ENCODE measurements at regions not wholly inside any gene's neighbourhood (a gene's known extent, or its start where the extent isn't known, plus 50 kb on each side); places are given as distances from the start of the nearest gene placed in this dataset.
"Not testable (repeated sequence)": the region's sequence is repeated elsewhere in the genome, so short reads cannot be mapped to it uniquely, and the experiment has no call there.

DNA sequence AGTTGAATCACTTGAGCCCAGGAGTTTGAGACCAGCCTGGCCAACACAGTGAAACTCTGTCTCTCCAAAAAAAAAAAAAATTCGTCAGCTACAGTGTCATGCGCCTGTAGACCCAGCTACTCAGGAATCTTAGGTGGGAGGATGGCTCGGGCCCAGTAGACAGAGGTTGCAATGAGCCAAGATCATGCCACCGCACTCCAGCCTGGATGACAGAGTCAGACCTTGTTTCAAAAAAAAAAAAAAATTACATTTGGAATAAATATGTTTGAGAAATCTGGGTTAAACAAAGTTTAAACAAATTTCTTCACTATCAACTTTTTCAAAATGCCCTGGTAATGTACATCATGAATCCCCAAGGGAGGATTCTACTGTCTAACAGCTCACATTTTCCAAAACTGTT, 187.0 kb upstream of the RASSF8 start:
- no peak for DNase-seq (ENCODE audit: low spot score)
- in situ Hi-C loops (cut with HindIII; ENCODE audit: low sequenced_read_pairs) = no loop called here

DNA sequence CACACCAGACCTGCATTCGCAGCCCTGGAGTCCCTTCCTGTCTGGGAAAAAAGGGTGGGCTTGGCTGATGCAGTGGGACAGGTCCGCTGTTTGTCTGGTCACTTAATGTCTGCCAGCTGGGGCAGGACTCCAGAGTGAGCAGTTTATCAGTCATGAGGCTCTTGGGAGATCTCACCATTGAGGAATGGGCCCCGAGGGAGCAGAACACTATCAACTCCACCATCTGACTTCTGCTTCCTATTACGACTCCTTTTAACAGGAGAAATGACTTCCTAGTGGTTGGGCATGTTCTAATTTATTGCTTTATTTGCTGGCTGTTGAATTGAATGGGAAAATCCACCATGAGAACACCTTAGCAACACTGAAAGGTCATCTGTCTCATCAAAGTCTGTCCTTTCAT, 182.5 kb upstream of the RASSF8 start:
- no peak for DNase-seq (ENCODE audit: low spot score)
- in situ Hi-C loops (cut with HindIII; ENCODE audit: low sequenced_read_pairs) = no loop called here

DNA sequence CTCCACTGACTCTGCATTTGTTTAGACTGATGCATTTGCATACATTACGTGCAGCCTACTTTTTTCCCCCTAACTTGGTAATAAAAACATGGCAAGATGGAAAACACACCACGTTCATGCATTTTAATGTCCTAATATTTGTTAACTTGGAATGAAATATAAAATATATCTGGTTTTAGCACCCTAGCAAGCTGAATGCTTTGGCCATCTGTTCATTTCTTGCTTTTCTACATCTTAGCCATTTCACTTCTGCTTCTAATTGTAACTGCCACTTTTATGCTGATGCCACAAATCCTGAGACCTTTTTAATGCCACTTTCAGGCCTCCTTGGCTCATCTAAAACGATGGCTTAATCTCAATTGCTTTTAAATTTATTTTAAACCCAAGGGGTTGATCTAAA, 177.7 kb upstream of the RASSF8 start:
- in situ Hi-C loops (cut with HindIII; ENCODE audit: low sequenced_read_pairs) = no loop called here
- no peak for DNase-seq (ENCODE audit: low spot score)

DNA sequence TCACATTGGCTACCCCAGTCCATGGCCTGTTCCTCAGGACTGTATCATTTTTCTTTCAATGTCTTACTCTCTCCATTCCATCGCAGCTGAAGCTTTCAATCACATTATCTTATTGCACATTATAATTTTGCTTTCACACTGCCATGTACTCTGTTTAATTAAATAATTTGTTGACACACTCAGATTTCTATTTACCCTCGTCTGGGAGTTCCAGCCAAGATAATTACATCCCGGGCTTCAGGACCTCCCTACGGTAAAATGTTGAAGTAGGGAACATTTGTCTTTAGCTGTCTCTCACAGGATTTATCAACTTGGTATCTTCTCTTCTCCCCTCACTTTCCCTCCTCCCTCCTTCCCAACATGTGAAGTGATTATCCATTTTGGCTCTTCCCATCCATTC, 177.2 kb upstream of the RASSF8 start:
- in situ Hi-C loops (cut with HindIII; ENCODE audit: low sequenced_read_pairs) = no loop called here
- DNase-seq (ENCODE audit: low spot score) = no peak

DNA sequence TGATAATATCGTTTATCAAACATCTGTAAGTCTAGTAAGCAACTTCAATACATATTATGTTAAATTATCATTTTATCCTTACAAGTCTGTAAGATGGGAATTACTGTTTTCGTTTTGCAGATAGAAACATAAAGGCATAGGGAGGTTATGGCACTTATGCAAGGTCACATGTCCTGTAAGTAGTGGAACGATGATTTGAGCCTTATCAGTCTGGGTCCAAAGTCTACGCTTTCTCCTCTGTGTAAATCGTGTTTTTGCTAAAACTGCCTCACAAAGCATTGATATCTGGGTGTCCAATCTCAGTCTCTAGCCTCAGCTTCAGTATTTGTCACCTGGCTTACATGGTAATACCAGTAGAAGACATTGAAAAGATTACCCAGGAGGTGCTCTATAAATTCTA, 174.9 kb upstream of the RASSF8 start:
- no peak for DNase-seq (ENCODE audit: low spot score)
- in situ Hi-C loops (cut with HindIII; ENCODE audit: low sequenced_read_pairs) = no loop called here

DNA sequence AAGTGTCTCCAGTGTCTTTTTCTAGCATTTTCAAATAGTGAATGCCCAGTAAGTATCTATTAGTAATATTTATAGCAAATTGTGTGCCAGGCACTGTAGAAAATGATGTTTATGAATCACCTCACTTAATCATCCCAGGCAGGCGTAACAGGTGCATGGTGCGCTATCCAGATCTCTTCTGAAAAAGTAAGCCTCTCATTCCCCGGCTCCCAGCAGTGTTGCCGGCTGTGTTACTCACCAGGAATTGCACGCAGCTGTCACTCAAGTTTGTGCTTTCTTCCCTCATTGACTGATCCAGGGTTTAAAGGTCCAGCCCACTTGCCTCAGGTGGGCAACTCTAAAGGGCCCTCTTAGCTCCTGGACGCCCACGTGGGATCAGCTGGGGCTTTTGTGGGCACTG, 173.8 kb upstream of the RASSF8 start:
- DNase-seq (ENCODE audit: low spot score) = no peak
- in situ Hi-C loops (cut with HindIII; ENCODE audit: low sequenced_read_pairs) = no loop called here

DNA sequence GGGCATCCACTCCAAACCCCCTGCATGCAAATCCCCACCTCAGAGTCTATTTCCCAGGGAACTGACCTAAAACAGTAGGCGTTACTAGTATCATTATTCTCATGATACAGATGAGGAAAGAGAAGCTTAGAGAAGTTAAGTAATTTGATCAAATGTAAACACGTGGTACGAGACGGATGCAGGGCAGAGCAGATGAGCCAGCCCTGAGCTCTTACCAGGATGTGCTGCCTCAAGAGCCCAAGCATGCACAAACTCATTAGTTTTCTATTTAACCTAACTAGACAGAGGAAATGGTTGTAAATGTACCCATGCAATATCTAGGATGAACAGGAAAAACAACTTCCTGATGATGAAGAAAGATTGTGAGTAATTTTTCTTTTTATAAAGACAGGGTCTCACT, 173.3 kb upstream of the RASSF8 start:
- DNase-seq (ENCODE audit: low spot score) = no peak
- in situ Hi-C loops (cut with HindIII; ENCODE audit: low sequenced_read_pairs) = no loop called here

DNA sequence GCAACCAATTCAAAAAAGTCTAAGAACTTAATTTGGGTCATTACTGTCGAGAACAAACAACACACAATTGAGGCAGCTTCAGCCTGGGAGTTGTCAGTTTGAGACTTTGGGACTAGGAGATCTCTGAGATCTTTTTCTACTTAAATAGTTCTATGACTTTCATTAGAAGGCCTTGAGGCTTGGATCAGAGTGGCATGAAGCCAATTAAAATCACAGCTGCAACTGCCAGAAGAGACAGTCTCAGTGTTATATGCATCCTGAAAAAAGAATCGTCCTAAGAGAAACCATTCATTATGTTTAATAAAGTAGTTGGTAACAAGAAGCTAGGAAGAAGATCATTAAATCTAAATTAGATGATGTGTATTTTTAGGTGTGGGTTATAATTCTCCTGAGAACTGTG, 170.8 kb upstream of the RASSF8 start:
- DNase-seq (ENCODE audit: low spot score) = no peak
- in situ Hi-C loops (cut with HindIII; ENCODE audit: low sequenced_read_pairs) = no loop called here

DNA sequence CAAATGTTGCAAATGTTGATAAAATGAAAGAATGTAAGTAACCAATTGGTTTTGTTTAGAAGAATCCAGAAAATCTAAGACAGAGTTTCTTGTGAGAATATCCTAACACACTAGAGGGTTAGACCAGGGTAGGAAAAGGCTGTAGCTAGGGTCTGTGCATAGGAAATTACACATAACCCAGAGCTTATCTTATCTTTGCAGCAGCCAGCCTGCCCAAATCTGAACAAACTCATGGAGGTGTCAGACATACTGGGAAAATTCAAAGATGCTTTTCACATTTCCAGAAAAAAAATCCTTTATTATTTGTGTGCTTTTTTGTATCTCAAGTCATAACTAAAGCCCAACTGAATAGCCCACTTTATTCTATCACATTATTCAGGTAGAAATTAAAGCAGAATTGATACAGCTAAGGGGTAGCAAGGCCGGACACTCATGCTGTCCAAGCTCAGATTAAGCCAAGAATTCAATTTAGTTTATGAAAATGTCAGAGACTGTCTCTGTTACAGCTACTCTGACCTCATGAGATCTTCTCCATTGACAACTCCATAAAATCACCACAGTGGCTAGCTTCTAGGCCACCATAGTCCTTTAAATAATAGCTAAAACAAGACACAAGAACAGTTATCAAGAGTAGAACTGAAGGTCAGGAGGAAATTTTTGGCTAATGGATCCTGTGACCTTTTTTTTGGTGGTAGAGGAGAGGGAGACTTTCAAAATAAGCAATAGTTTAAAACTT, 169.6 kb upstream of the RASSF8 start:
- in situ Hi-C loops (cut with HindIII; ENCODE audit: low sequenced_read_pairs) = no loop called here
- DNase-seq (ENCODE audit: low spot score) = no peak

DNA sequence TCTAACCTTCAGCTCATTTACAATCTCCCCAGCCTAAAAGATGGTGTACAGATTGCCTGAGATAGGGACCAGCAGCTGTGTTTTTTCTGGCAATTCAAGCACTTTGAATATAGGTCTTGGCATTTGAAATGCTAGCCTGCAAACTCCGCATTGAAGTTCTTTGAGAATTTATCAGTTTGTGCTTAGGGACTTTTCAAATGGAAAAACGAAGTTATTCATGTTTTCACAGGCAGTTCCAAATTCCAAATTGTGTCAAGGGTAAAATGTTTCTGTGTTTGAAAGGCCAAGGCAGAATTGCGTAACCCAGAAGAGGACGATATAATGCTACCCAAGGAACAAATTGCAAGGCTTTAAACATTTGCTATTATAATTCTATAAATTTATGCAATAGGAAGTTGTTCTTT, 168.9 kb upstream of the RASSF8 start:
- DNase-seq (ENCODE audit: low spot score) = peak; percentile 23
- in situ Hi-C loops (cut with HindIII; ENCODE audit: low sequenced_read_pairs) = no loop called here

DNA sequence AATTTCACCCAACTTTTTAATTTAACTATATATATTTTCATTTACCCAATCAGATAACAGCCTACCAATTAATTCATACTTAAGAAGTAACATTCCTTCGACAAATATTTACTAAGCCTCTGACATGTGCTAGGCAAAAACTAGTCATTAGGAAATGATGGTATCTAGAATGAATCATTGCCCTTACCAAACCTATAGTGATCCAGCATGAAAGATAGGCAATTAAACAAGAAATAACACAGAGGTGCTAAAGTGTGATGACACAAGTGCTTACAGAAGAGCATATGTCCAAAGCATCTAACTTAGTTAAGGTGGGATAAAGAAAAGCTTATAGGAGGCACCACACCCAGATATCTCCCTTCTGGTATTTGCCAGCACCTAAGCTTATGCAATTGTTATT, 166.5 kb upstream of the RASSF8 start:
- in situ Hi-C loops (cut with HindIII; ENCODE audit: low sequenced_read_pairs) = no loop called here
- no peak for DNase-seq (ENCODE audit: low spot score)

DNA sequence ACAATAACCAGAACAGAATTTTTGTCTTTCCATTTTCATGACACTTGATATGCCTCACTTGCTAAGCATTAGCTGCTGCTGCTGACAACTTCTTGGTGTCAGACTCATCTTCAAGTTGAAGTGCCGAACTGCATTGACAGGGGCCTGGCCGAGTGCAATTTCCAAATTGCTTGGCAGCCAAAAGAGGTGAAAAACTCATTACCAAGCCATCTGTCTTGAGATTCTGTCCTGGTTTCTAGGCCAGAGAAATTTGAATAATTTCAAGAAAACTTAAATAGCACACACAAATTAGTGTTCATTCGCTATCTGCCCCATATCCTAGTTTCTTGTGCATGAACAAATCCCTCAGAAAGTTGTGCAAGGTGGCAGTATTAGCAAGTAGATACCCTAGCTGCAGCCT, 165.3 kb upstream of the RASSF8 start:
- in situ Hi-C loops (cut with HindIII; ENCODE audit: low sequenced_read_pairs) = no loop called here
- peak; percentile 63 for DNase-seq (ENCODE audit: low spot score)

DNA sequence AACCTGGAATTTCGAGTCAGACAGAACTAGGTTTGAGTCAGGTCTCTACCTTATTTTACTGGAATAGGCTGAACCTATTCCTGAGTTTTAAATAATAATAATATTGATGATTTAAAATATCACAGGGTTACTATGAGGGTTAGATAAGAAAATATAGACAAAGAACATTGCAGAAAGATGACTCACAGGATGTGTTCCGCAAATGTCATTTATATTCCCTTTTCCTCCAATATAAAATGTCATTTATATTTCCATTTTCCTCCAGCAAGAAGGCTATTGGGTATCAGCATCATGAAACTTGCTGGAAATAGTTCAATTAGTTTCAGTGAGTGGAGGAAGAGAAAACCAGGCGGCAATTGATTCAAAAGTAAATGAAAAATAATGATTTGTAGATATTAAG, 163.9 kb upstream of the RASSF8 start:
- in situ Hi-C loops (cut with HindIII; ENCODE audit: low sequenced_read_pairs) = no loop called here

DNA sequence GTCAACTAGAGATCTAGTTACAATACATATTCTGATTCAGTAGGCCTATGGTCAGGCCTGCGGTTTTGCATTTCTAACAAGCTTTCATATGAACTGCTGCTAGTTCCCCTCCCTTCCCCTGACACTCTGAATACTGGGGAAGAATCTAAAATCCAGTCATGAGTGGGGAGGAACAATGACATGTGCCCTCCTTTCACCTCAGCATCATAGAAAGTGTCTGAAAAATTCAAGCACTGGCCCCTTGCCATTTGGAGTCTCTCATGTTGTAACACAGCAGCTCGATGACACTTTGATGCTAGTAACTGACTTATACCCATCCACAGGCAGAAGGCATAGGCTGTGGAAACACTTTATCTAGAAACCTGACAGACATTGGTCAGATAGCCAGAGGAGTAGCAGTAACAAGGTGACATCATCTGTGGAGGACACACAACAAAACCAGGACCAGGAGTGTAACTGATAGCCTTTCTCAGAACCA, 161.9 kb upstream of the RASSF8 start:
- in situ Hi-C loops (cut with HindIII; ENCODE audit: low sequenced_read_pairs) = no loop called here
- no peak for DNase-seq (ENCODE audit: low spot score)

More for the DNA sequence above, 163.9 kb upstream of the RASSF8 start:
- DNase-seq (ENCODE audit: low spot score) = no peak

DNA sequence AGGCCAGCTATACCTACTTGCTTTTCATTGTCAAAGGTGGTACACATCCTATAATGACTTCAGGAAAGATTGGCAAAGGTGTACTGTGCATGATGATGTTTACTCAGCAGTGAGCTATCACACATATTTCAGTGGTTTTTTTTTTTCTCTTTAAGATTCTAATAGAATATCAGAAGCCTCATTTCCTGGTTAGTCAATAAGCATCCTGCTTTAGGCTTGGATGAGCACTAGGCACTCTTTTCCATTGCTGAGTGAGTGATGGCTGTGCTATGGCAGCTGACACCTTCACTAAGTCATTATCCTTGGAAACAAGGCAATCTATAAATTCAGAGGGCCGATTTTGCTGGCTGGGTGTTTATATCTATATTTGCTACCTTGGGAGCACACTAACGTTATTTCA, 161.1 kb upstream of the RASSF8 start:
- in situ Hi-C loops (cut with HindIII; ENCODE audit: low sequenced_read_pairs) = no loop called here

DNA sequence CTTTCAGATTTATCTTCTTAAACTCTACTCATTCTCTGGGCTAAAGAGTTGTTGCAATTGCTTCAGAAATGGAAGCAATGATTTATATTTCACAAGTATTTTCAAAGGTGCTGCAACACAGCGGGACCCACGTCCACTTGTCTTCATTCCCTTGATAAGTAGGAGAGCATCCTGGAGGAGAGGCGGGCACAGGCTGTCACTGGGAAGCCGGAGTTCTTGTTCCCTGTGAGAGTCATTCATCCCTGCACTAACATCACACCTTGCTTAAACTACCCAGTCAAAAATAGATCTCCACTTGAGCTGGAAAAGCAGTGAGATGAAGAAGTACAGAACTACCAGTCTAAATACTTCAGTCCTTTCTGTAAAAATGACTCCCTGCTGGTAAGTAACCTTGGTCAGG, 160.5 kb upstream of the RASSF8 start:
- DNase-seq (ENCODE audit: low spot score) = no peak
- in situ Hi-C loops (cut with HindIII; ENCODE audit: low sequenced_read_pairs) = no loop called here

More for the DNA sequence above, 161.1 kb upstream of the RASSF8 start:
- DNase-seq (ENCODE audit: low spot score) = no peak

DNA sequence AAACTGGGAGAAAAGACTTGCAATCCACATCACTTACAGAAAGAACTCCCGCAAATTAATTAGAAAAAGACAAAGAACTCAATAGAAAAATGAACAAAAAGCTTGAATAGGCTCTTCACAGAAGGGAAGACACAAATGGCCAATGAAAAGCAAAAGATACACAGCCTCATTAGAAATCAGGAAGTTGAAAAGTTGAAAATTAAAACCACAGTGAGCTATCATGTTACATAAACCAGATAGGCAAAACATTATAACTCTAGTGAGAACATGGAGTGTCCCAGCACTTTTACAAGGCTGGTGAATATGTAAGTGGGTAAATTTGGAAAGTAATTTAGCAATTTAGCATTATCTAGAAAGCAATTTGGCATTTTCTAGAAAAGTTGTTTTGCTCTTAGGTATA, 158.4 kb upstream of the RASSF8 start:
- in situ Hi-C loops (cut with HindIII; ENCODE audit: low sequenced_read_pairs) = no loop called here
- DNase-seq (ENCODE audit: low spot score) = no peak

DNA sequence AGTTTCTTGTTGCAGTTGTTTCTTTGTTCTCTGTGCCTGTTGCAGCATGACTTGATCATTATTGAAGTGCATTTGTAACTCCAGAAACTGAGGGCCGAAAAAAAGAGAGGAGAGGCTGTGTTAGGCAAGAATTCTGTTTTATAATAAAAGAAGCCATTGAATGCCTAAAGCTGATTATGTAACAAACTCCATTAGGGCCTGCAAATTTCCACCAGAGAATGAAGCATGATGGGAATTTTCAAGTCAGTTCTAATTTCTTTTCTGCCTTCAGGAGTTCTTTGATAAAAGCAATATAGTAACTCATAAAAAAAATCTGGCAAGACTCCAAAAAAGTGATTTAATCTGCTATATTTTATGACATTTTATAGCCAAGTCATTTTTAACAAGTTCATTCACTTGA, 156.7 kb upstream of the RASSF8 start:
- in situ Hi-C loops (cut with HindIII; ENCODE audit: low sequenced_read_pairs) = no loop called here
- DNase-seq (ENCODE audit: low spot score) = no peak

DNA sequence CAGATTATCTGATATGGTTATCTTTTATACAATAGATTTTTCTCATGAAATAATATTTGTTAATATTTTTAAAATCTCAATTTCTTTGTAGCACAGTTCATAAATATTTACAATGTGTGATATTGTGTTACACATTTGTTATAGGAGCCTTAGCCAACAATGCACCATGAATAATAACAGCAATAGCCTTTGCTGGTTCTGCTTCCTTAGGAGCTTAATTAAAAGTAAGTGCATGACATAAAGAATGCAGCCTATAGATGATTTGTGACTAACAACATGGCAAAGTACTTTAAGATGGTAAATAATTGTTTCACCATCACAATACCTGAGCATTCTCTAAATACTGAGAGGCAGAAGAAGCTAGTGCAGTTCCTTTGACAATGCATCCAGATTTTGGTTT, 156.3 kb upstream of the RASSF8 start:
- no peak for DNase-seq (ENCODE audit: low spot score)
- in situ Hi-C loops (cut with HindIII; ENCODE audit: low sequenced_read_pairs) = no loop called here

DNA sequence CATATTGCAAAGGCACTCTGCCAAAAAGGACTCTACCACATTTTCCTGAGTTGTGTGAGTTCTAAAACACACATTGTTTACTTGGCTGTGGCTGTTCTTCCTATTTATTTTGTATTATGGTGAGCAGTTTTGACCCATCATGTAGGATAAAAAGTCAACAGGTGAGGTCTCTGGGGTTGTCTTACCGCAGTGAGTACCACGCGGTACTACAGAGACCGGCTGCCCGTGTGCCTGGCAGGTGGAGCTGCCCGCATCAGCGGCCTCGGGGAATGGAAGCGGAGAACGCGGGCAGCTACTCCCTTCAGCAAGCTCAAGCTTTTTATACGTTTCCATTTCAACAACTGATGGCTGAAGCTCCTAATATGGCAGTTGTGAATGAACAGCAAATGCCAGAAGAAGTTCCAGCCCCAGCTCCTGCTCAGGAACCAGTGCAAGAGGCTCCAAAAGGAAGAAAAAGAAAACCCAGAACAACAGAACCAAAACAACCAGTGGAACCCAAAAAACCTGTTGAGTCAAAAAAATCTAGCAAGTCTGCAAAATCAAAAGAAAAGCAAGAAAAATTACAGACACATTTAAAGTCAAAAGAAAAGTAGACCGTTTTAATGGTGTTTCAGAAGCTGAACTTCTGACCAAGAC, 155.3 kb upstream of the RASSF8 start:
- in situ Hi-C loops (cut with HindIII; ENCODE audit: low sequenced_read_pairs) = not testable (repeated sequence)

DNA sequence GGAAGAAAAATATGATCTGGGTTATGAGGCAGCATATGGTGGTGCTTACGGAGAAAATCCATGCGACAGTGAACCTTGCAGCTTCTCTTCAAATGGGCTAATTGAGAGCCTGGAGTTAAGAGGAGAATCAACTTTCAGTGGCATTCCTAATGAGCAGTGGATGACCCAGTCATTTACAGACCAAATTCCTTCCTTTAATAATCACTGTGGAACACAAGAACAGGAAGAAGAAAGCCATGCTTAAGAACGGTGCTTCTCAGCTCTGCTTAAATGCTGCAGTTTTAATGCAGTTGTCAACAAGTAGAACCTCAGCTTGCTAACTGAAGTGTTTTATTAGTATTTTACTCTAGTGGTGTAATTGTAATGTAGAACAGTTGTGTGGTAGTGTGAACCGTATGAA, 154.2 kb upstream of the RASSF8 start:
- in situ Hi-C loops (cut with HindIII; ENCODE audit: low sequenced_read_pairs) = not testable (repeated sequence)

More for the DNA sequence above, 155.3 kb upstream of the RASSF8 start:
- DNase-seq (ENCODE audit: low spot score) = not testable (repeated sequence)

More for the DNA sequence above, 154.2 kb upstream of the RASSF8 start:
- not testable (repeated sequence) for DNase-seq (ENCODE audit: low spot score)

Data from G401 (cell line).